ENCODE measurements at regions not wholly inside any gene's neighbourhood (a gene's known extent, or its start where the extent isn't known, plus 50 kb on each side); places are given as distances from the start of the nearest gene placed in this dataset.

DNA sequence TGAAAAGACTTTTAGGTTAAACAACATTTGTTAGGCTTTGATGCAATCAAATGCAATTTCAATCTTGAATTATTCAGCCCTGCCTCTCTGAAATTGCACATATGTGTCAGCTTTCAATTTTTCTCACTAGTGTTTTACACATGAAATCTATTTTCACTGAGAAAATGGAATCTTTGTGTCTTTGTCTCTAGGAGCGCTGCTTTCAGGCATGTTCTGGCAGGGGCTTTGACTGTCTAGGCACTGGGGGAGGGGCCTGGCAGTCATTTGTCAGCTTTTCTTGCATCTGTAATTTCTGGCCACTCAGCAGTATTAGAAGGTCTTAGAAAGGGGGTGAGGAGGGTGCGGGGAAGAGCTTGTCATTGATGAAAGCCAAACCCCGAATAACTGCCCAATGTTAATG is 264.4 kb downstream of the PTPRC start:
- TF ChIP-seq FOXP2 (optimal IDR thresholded peaks at IDR 0.05; ENCODE audit: borderline replicate concordance, extremely low read depth, extremely low read length, insufficient read depth) (no peak), POLR2AphosphoS5 (IDR thresholded peaks at IDR 0.05; ENCODE audit: low read depth, low read length) (no peak), TAF1 (IDR thresholded peaks at IDR 0.05; ENCODE audit: borderline replicate concordance, insufficient read depth, low read length) (no peak), SIN3A (IDR thresholded peaks at IDR 0.05; ENCODE audit: borderline replicate concordance, insufficient read depth, low read length) (no peak)
- TF ChIP-seq, protein P1, sequence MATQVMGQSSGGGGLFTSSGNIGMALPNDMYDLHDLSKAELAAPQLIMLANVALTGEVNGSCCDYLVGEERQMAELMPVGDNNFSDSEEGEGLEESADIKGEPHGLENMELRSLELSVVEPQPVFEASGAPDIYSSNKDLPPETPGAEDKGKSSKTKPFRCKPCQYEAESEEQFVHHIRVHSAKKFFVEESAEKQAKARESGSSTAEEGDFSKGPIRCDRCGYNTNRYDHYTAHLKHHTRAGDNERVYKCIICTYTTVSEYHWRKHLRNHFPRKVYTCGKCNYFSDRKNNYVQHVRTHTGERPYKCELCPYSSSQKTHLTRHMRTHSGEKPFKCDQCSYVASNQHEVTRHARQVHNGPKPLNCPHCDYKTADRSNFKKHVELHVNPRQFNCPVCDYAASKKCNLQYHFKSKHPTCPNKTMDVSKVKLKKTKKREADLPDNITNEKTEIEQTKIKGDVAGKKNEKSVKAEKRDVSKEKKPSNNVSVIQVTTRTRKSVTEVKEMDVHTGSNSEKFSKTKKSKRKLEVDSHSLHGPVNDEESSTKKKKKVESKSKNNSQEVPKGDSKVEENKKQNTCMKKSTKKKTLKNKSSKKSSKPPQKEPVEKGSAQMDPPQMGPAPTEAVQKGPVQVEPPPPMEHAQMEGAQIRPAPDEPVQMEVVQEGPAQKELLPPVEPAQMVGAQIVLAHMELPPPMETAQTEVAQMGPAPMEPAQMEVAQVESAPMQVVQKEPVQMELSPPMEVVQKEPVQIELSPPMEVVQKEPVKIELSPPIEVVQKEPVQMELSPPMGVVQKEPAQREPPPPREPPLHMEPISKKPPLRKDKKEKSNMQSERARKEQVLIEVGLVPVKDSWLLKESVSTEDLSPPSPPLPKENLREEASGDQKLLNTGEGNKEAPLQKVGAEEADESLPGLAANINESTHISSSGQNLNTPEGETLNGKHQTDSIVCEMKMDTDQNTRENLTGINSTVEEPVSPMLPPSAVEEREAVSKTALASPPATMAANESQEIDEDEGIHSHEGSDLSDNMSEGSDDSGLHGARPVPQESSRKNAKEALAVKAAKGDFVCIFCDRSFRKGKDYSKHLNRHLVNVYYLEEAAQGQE (IDR thresholded peaks at IDR 0.05; ENCODE audit: insufficient read depth in 1 of 2, low read depth in 2 of 2, low read length in 2 of 2), result no peak

DNA sequence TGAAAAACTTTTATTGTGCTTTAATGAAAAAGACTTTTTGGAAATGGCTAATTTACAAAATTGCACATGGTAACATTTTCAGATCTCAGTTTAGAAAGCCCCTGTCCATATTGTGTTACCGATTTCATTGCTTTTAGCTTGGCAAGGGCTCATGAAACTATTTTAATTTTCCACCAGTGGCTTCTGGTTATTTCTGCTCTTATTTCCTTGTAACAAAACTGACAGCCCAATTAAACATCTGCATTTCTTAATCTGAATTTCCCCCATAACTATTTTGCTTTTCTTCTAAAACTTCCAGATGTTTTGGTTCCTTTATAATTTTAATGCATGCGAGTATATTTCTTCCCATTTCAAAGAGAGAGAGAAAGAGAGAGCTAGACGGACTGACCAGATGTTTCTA is 264.8 kb downstream of the PTPRC start:
- TF ChIP-seq SIN3A (IDR thresholded peaks at IDR 0.05; ENCODE audit: borderline replicate concordance, insufficient read depth, low read length) (no peak), FOXP2 (optimal IDR thresholded peaks at IDR 0.05; ENCODE audit: borderline replicate concordance, extremely low read depth, extremely low read length, insufficient read depth) (no peak)

DNA sequence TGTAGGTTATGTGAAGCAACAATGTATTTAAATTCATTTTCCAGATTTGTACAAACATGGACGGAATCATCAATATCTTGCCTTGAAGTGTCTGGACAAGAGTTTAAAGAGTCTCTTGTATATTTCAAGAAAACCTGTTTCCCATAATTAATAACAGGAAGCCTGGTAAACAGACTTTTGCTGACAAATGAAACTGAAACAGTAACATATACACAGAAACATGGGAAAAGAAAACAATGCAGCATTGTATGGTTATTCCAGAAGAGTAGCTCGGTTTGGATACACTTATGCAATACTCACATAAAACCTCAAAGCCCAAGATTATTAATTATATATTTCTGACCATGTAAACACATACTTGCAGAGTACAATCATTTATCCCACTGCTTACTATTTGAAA is 265.5 kb downstream of the PTPRC start:
- TF ChIP-seq, protein P1 (IDR thresholded peaks at IDR 0.05; ENCODE audit: insufficient read depth in 1 of 2, low read depth in 2 of 2, low read length in 2 of 2), result no peak
- TF ChIP-seq TAF1 (IDR thresholded peaks at IDR 0.05; ENCODE audit: borderline replicate concordance, insufficient read depth, low read length) (no peak), POLR2AphosphoS5 (IDR thresholded peaks at IDR 0.05; ENCODE audit: low read depth, low read length) (no peak), SIN3A (IDR thresholded peaks at IDR 0.05; ENCODE audit: borderline replicate concordance, insufficient read depth, low read length) (no peak), FOXP2 (optimal IDR thresholded peaks at IDR 0.05; ENCODE audit: borderline replicate concordance, extremely low read depth, extremely low read length, insufficient read depth) (no peak)

DNA sequence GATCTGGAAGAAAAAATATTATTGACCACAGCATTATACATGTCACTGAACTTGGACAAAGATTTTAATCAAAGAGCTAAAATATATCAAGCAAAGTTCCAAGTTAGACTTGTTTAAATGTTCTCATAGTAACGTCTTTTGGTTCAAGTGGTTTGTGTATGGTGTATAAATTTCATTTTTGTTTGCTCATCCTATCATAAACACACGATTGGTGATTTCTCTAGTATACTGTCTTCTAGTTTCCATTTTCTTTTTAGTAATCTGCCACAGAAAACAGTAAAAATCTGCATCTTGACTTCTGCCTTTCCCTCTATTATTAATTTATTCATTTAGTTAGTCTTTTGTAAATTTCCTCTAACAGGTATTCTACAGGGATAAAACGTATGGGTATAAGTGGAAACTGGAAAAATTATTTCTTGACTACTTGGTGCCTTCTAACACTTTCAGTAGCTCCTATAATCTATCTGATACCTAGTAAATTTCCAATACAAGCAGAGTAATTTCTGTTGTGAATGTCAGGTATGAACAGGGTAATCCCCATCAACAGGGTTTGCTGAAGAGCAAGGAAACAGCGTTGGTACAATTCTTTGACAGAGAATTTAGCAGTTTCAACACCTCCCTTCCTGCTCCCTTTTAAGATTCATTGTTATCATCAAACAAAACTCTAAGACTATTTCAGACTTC is 268.0 kb downstream of the PTPRC start:
- TF ChIP-seq SIN3A (IDR thresholded peaks at IDR 0.05; ENCODE audit: borderline replicate concordance, insufficient read depth, low read length), result no peak
- no peak for TF ChIP-seq TAF1 (IDR thresholded peaks at IDR 0.05; ENCODE audit: borderline replicate concordance, insufficient read depth, low read length)
- TF ChIP-seq, protein P1 (IDR thresholded peaks at IDR 0.05; ENCODE audit: insufficient read depth in 1 of 2, low read depth in 2 of 2, low read length in 2 of 2), result no peak
- no peak for TF ChIP-seq POLR2AphosphoS5 (IDR thresholded peaks at IDR 0.05; ENCODE audit: low read depth, low read length)
- TF ChIP-seq FOXP2 (optimal IDR thresholded peaks at IDR 0.05; ENCODE audit: borderline replicate concordance, extremely low read depth, extremely low read length, insufficient read depth), result no peak

DNA sequence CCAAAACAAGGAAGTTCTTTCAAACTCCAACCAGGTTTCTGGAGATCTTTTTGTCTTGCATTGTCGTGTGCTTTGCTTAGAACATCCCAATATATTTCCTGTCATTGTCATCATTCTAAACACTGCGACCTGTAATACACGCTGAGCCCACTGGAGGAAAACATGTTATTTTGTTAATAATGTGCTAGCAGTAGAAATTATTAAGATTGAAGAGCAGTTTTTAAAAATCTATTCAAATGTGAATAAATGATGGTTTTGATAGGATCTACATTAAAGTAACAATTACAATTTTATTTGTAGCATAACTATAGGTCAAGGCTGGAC is 268.5 kb downstream of the PTPRC start:
- TF ChIP-seq POLR2AphosphoS5 (IDR thresholded peaks at IDR 0.05; ENCODE audit: low read depth, low read length), result no peak

DNA sequence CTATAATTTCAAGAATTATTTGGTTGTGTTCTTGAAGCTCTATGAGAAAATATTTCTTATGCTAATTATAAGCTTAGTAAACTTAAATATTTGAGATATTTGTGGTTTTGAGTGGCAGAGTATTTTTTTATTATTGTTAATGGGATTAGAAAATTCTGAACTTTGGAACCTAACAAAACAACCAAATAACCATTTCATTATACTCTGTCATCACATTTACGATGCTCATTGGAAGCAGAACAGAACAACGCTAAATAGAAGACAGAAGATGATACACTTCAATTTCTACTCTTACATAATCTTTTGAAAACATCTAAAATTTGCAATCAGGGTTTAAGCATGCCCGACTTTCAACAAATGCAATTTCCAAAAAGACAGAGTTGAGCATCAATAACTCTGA is 270.2 kb downstream of the PTPRC start:
- TF ChIP-seq TAF1 (IDR thresholded peaks at IDR 0.05; ENCODE audit: borderline replicate concordance, insufficient read depth, low read length), result no peak
- no peak for TF ChIP-seq FOXP2 (optimal IDR thresholded peaks at IDR 0.05; ENCODE audit: borderline replicate concordance, extremely low read depth, extremely low read length, insufficient read depth)
- TF ChIP-seq POLR2AphosphoS5 (IDR thresholded peaks at IDR 0.05; ENCODE audit: low read depth, low read length), result no peak
- TF ChIP-seq SIN3A (IDR thresholded peaks at IDR 0.05; ENCODE audit: borderline replicate concordance, insufficient read depth, low read length), result no peak
- TF ChIP-seq, protein P1 (IDR thresholded peaks at IDR 0.05; ENCODE audit: insufficient read depth in 1 of 2, low read depth in 2 of 2, low read length in 2 of 2), result no peak

Measured in PFSK-1 (cell line).